Naive thymus-derived CD4-positive, alpha-beta T cell (primary cell): ENCODE measurements at regions not wholly inside any gene's neighbourhood (a gene's known extent, or its start where the extent isn't known, plus 50 kb on each side); places are given as distances from the start of the nearest gene placed in this dataset.

Source experiments
- ATAC-seq: fragments of 150-1000 bp; cut with Tn5 transposase; 2 replicates; pipeline ENCODE4 v1.10.0; 2021; ENCODE audit warnings: mild to moderate bottlenecking, moderate library complexity
- CTCF ChIA-PET: fragments of 350-600 bp; sonication (Branson Sonifier 250); formaldehyde crosslinking; loops from one replicate; lab custom pipeline; 2021; ENCODE audit warnings: antibody characterized with exemption; lab: Charles Lee
- POLR2A ChIA-PET: fragments of 350-600 bp; sonication (Branson Sonifier 250); formaldehyde crosslinking; loops from one replicate; lab custom pipeline; 2021; ENCODE audit warnings: antibody characterized with exemption, inconsistent platforms; lab: Charles Lee
- DNase-seq, 9 donors: peaks; one replicate each; pipeline versions ENCODE4 v3.0.0 to v3.0.0-alpha.2; 2020 to 2022; ENCODE audit warnings: mixed read lengths in 1 of 9
- H3K27ac ChIP-seq: one replicate; pipeline ENCODE4 v1.7.0; 2013; ENCODE audit warnings: mild to moderate bottlenecking, low read depth, low read length, moderate library complexity
- H3K27me3 ChIP-seq, 2 donors: one replicate each; pipeline ENCODE4 v1.7.0; 2013; ENCODE audit warnings: low read length in 2 of 2, mild to moderate bottlenecking in 2 of 2, moderate library complexity in 2 of 2; ENCODE audit not compliant: control insufficient read depth in 2 of 2, insufficient read depth in 2 of 2
- H3K36me3 ChIP-seq, 3 experiments: 1 replicate in 2 of 3; 2 replicates in 1 of 3; pipeline ENCODE4 v1.7.0; 2013; ENCODE audit warnings: low read length in 3 of 3, mild to moderate bottlenecking in 3 of 3, moderate library complexity in 1 of 3; ENCODE audit not compliant: insufficient read depth in 3 of 3, control insufficient read depth in 2 of 3
- H3K4me1 ChIP-seq, 2 donors: one replicate each; pipeline ENCODE4 v1.7.0; 2013; ENCODE audit warnings: low read length in 2 of 2, mild to moderate bottlenecking in 2 of 2, moderate library complexity in 1 of 2; ENCODE audit not compliant: control insufficient read depth in 2 of 2, insufficient read depth in 2 of 2
- H3K4me3 ChIP-seq: 2 replicates; pipeline ENCODE4 v1.7.0; 2013; ENCODE audit warnings: mild to moderate bottlenecking, low read length
- H3K9me3 ChIP-seq, 3 experiments: 1 replicate in 2 of 3; 2 replicates in 1 of 3; pipeline ENCODE4 v1.7.0; 2013; ENCODE audit warnings: low read length in 3 of 3; ENCODE audit not compliant: control insufficient read depth in 2 of 3
- H3K27ac Mint-ChIP-seq, 9 donors: one replicate each; pipeline ENCODE4 v1.8.0; 2020 to 2022; ENCODE audit warnings: mixed read lengths in 9 of 9, mild to moderate bottlenecking in 8 of 9, moderate library complexity in 5 of 9, inconsistent platforms in 2 of 9
- H3K27me3 Mint-ChIP-seq, 5 donors: one replicate each; pipeline ENCODE4 v1.8.0; 2021 to 2022; ENCODE audit warnings: mixed read lengths in 5 of 5, mild to moderate bottlenecking in 1 of 5
- H3K36me3 Mint-ChIP-seq, 5 donors: one replicate each; pipeline ENCODE4 v1.8.0; 2020 to 2022; ENCODE audit warnings: mixed read lengths in 5 of 5, mild to moderate bottlenecking in 3 of 5, inconsistent platforms in 1 of 5
- H3K4me1 Mint-ChIP-seq, 7 donors: one replicate each; pipeline ENCODE4 v1.8.0; 2020 to 2022; ENCODE audit warnings: mixed read lengths in 7 of 7, mild to moderate bottlenecking in 3 of 7, inconsistent platforms in 1 of 7
- H3K4me3 Mint-ChIP-seq, 10 donors: one replicate each; pipeline ENCODE4 v1.8.0; 2020 to 2022; ENCODE audit warnings: mild to moderate bottlenecking in 10 of 10, mixed read lengths in 10 of 10, moderate library complexity in 6 of 10, inconsistent platforms in 2 of 10
- H3K9me3 Mint-ChIP-seq, 11 donors: one replicate each; pipeline ENCODE4 v1.8.0; 2020 to 2022; ENCODE audit warnings: mixed read lengths in 11 of 11, mild to moderate bottlenecking in 4 of 11, inconsistent platforms in 1 of 11, moderate library complexity in 1 of 11
- intact Hi-C, 2 donors: fragments of 100-400 bp; cut with micrococcal nuclease; formaldehyde crosslinking; loops; one replicate each; pipeline ENCODE4 v1.15.1; 2023

- Mint-ChIP-seq H3K4me1 (no peaks in the 10 kb centered on the region), H3K27me3 (no peaks in the 10 kb centered on the region), H3K4me3 (no peak overlapping the region), H3K36me3 (peaks cover 0 to 11% (median 0%) of the 10 kb centered on the region in 5 donors), H3K9me3 (peaks cover 4 to 59% (median 19%) of the 10 kb centered on the region in 11 donors), H3K27ac (no peak overlapping the region)
- H3K4me3 ChIP-seq: no peak overlapping the region
- ChIA-PET POLR2A (no interaction called here), CTCF (no interaction called here)
- H3K9me3 ChIP-seq: peaks cover 0 to 10% (median 3%) of the 10 kb centered on the region in 3 experiments
- H3K27ac ChIP-seq: no peak overlapping the region
- no peak for ATAC-seq
- DNase-seq: no peak
- H3K27me3 ChIP-seq: no peaks in the 10 kb centered on the region
- intact Hi-C loops: no loop called here
- no peaks in the 10 kb centered on the region for H3K36me3 ChIP-seq
- no peaks in the 10 kb centered on the region for H3K4me1 ChIP-seq
These were observed 812.3 kb downstream of the CDH11 start for GRCh38 chr16:64309398-64310110.

GRCh38 chr16:64308721-64309120 lies 813.1 kb downstream of the CDH11 start:
- POLR2A ChIA-PET: no interaction called here
- no peak overlapping the region for H3K27ac ChIP-seq
- no peak overlapping the region for H3K4me3 Mint-ChIP-seq
- peaks cover 0 to 52% (median 19%) of the 10 kb centered on the region in 11 donors for H3K9me3 Mint-ChIP-seq
- ATAC-seq (no peak), DNase-seq (no peak)
- intact Hi-C loops: no loop called here
- CTCF ChIA-PET: no interaction called here
- H3K4me1 Mint-ChIP-seq: no peaks in the 10 kb centered on the region
- no peak overlapping the region for H3K27ac Mint-ChIP-seq
- no peaks in the 10 kb centered on the region for H3K27me3 Mint-ChIP-seq
- H3K4me1 ChIP-seq: no peaks in the 10 kb centered on the region
- H3K4me3 ChIP-seq: no peak overlapping the region
- peaks cover 0 to 11% (median 0%) of the 10 kb centered on the region in 5 donors for H3K36me3 Mint-ChIP-seq
- no peaks in the 10 kb centered on the region for H3K27me3 ChIP-seq
- no peaks in the 10 kb centered on the region for H3K36me3 ChIP-seq
- peaks cover 0 to 10% (median 3%) of the 10 kb centered on the region in 3 experiments for H3K9me3 ChIP-seq

- Histone ChIP-seq H3K9me3 (peaks cover 0 to 10% (median 3%) of the 10 kb centered on the region in 3 experiments), H3K36me3 (no peaks in the 10 kb centered on the region), H3K4me1 (no peaks in the 10 kb centered on the region), H3K4me3 (no peak overlapping the region), H3K27me3 (no peaks in the 10 kb centered on the region), H3K27ac (no peak overlapping the region)
- no peaks in the 10 kb centered on the region for H3K4me1 Mint-ChIP-seq
- no peak overlapping the region for H3K27ac Mint-ChIP-seq
- peaks cover 0 to 11% (median 0%) of the 10 kb centered on the region in 5 donors for H3K36me3 Mint-ChIP-seq
- no peak for DNase-seq
- peaks cover 0 to 55% (median 19%) of the 10 kb centered on the region in 11 donors for H3K9me3 Mint-ChIP-seq
- intact Hi-C loops: no loop called here
- H3K4me3 Mint-ChIP-seq: no peak overlapping the region
- CTCF ChIA-PET: no interaction called here
- H3K27me3 Mint-ChIP-seq: no peaks in the 10 kb centered on the region
- no peak for ATAC-seq
- POLR2A ChIA-PET: no interaction called here
These were observed 814.4 kb downstream of the CDH11 start for GRCh38 chr16:64307431-64307830.

- ChIA-PET POLR2A (no interaction called here), CTCF (no interaction called here)
- DNase-seq: no peak
- H3K9me3 Mint-ChIP-seq: peaks cover 0 to 49% (median 18%) of the 10 kb centered on the region in 11 donors
- H3K36me3 Mint-ChIP-seq: peaks cover 0 to 11% (median 0%) of the 10 kb centered on the region in 5 donors
- H3K27ac Mint-ChIP-seq: no peak overlapping the region
- no peaks in the 10 kb centered on the region for H3K4me1 Mint-ChIP-seq
- intact Hi-C loops: no loop called here
- H3K27me3 Mint-ChIP-seq: no peaks in the 10 kb centered on the region
- no peak overlapping the region for H3K4me3 Mint-ChIP-seq
- no peak for ATAC-seq
- no peaks in the 10 kb centered on the region for H3K36me3 ChIP-seq
- H3K4me3 ChIP-seq: no peak overlapping the region
- H3K9me3 ChIP-seq: peaks cover 0 to 10% (median 3%) of the 10 kb centered on the region in 3 experiments
- H3K4me1 ChIP-seq: no peaks in the 10 kb centered on the region
- no peak overlapping the region for H3K27ac ChIP-seq
- H3K27me3 ChIP-seq: no peaks in the 10 kb centered on the region
These were observed 816.2 kb downstream of the CDH11 start for GRCh38 chr16:64305663-64306062.

- Histone ChIP-seq H3K4me3 (no peak overlapping the region), H3K27ac (no peak overlapping the region), H3K4me1 (no peaks in the 10 kb centered on the region), H3K9me3 (peaks cover 0 to 10% (median 3%) of the 10 kb centered on the region in 3 experiments), H3K36me3 (no peaks in the 10 kb centered on the region), H3K27me3 (no peaks in the 10 kb centered on the region)
- DNase-seq: no peak
- H3K27ac Mint-ChIP-seq: no peak overlapping the region
- no peaks in the 10 kb centered on the region for H3K27me3 Mint-ChIP-seq
- peaks cover 0 to 46% (median 18%) of the 10 kb centered on the region in 11 donors for H3K9me3 Mint-ChIP-seq
- ATAC-seq: no peak
- H3K4me1 Mint-ChIP-seq: no peaks in the 10 kb centered on the region
- no peak overlapping the region for H3K4me3 Mint-ChIP-seq
- intact Hi-C loops: no loop called here
- CTCF ChIA-PET: no interaction called here
- POLR2A ChIA-PET: no interaction called here
- H3K36me3 Mint-ChIP-seq: peaks cover 0 to 11% (median 0%) of the 10 kb centered on the region in 5 donors
These were observed 816.9 kb downstream of the CDH11 start for GRCh38 chr16:64304951-64305350.

- Mint-ChIP-seq H3K4me3 (no peak overlapping the region), H3K9me3 (peaks cover 0 to 41% (median 15%) of the 10 kb centered on the region in 11 donors), H3K27me3 (no peaks in the 10 kb centered on the region), H3K27ac (no peak overlapping the region), H3K4me1 (no peaks in the 10 kb centered on the region), H3K36me3 (peaks cover 0 to 11% (median 0%) of the 10 kb centered on the region in 5 donors)
- H3K4me3 ChIP-seq: no peak overlapping the region
- ATAC-seq: no peak
- ChIA-PET CTCF (no interaction called here), POLR2A (no interaction called here)
- H3K4me1 ChIP-seq: no peaks in the 10 kb centered on the region
- H3K36me3 ChIP-seq: no peaks in the 10 kb centered on the region
- no peaks in the 10 kb centered on the region for H3K27me3 ChIP-seq
- no peak for DNase-seq
- peaks cover 0 to 10% (median 1%) of the 10 kb centered on the region in 3 experiments for H3K9me3 ChIP-seq
- intact Hi-C loops: no loop called here
- H3K27ac ChIP-seq: no peak overlapping the region
These were observed 817.5 kb downstream of the CDH11 start for GRCh38 chr16:64304396-64304795.
